PC-9 (cell line): ENCODE measurements at regions not wholly inside any gene's neighbourhood (a gene's known extent, or its start where the extent isn't known, plus 50 kb on each side); places are given as distances from the start of the nearest gene placed in this dataset.

Experiments used
- EZH2 ChIP-seq: fragments of 200-600 bp; sonication (generic); IDR thresholded peaks from 2 replicates; pipeline ENCODE4 v1.8.0; 2017; ENCODE audit warnings: antibody characterized with exemption, low read depth
- TF ChIP-seq, protein P1 (sequence below): fragments of 200-600 bp; sonication (generic); conservative IDR thresholded peaks from 2 replicates; pipeline ENCODE4 v1.6.1; 2017; ENCODE audit warnings: mixed run types, antibody characterized with exemption, mild to moderate bottlenecking, moderate library complexity

DNA sequence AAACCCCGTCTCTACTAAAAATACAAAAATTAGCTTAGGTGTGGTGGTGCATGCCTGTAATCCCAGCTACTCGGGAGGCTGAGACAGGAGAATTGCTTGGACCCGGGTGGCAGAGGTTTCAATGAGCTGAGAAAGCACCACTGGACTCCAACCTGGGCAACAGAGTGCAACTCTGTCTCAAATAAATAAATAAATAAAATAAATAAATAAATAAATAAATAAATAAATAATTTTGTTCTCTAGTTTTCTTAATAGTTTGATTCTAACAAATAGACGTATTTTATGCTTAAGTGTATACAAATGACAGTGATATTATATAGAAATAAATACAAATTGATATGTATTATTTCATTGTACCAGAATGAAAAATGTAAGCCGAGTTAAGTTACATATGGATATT lies 339.9 kb upstream of the OLFM3 start:
- TF ChIP-seq, protein P1, sequence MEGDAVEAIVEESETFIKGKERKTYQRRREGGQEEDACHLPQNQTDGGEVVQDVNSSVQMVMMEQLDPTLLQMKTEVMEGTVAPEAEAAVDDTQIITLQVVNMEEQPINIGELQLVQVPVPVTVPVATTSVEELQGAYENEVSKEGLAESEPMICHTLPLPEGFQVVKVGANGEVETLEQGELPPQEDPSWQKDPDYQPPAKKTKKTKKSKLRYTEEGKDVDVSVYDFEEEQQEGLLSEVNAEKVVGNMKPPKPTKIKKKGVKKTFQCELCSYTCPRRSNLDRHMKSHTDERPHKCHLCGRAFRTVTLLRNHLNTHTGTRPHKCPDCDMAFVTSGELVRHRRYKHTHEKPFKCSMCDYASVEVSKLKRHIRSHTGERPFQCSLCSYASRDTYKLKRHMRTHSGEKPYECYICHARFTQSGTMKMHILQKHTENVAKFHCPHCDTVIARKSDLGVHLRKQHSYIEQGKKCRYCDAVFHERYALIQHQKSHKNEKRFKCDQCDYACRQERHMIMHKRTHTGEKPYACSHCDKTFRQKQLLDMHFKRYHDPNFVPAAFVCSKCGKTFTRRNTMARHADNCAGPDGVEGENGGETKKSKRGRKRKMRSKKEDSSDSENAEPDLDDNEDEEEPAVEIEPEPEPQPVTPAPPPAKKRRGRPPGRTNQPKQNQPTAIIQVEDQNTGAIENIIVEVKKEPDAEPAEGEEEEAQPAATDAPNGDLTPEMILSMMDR = no peak
- no peak for TF ChIP-seq EZH2
